Lower leg skin (tissue), 3 donors: ENCODE measurements at regions not wholly inside any gene's neighbourhood (a gene's known extent, or its start where the extent isn't known, plus 50 kb on each side); places are given as distances from the start of the nearest gene placed in this dataset.

ENCODE experiments used
- CTCF ChIP-seq, 3 donors: fragments of 450-650 bp; IDR thresholded peaks; one replicate each; pipeline ENCODE4 v1.5.1; 2016; ENCODE audit warnings: antibody characterized with exemption in 3 of 3, mild to moderate bottlenecking in 3 of 3, moderate library complexity in 2 of 3
- POLR2A ChIP-seq, 2 donors: fragments of 450-650 bp; IDR thresholded peaks; one replicate each; pipeline ENCODE4 v1.6.1; 2016 to 2017; ENCODE audit warnings: antibody characterized with exemption in 2 of 2, mild to moderate bottlenecking in 1 of 2, moderate library complexity in 1 of 2

- TF ChIP-seq CTCF (IDR thresholded peaks at IDR 0.05), result no peak
- no peak for TF ChIP-seq POLR2A (IDR thresholded peaks at IDR 0.05)
Measured at GRCh38 chr7:156100086-156100485, 287.8 kb upstream of the SHH start.
